Activated naive CD4-positive, alpha-beta T cell treated with anti-CD3 and anti-CD28 coated beads, Interleukin-2, amount 50 U/mL, for 72 hours (primary cell): ENCODE measurements at regions not wholly inside any gene's neighbourhood (a gene's known extent, or its start where the extent isn't known, plus 50 kb on each side); places are given as distances from the start of the nearest gene placed in this dataset.
A peak's percentile ranks its signal among the peaks of the same experiment; 100 is the strongest.

Experiments used
- ATAC-seq, 2 donors: fragments of 150-1000 bp; cut with Tn5 transposase; 2 replicates each; pipeline ENCODE4 v1.10.0; 2021; ENCODE audit warnings: mild to moderate bottlenecking in 2 of 2, moderate library complexity in 2 of 2
- DNase-seq, 2 donors: peaks; one replicate each; pipeline ENCODE4 v3.0.0; 2021 to 2022; ENCODE audit warnings: low spot score in 2 of 2
- H3K27ac Mint-ChIP-seq, 2 donors: one replicate each; pipeline ENCODE4 v1.8.0; 2022; ENCODE audit warnings: mild to moderate bottlenecking in 2 of 2, mixed read lengths in 2 of 2
- H3K36me3 Mint-ChIP-seq, 2 donors: one replicate each; pipeline ENCODE4 v1.8.0; 2022; ENCODE audit warnings: mixed read lengths in 2 of 2
- H3K9me3 Mint-ChIP-seq, 2 donors: one replicate each; pipeline ENCODE4 v1.8.0; 2022; ENCODE audit warnings: mixed read lengths in 2 of 2

- H3K9me3 Mint-ChIP-seq: peaks cover 0 to 5% of the 10 kb centered on the region in 2 donors
- H3K36me3 Mint-ChIP-seq: no peaks in the 10 kb centered on the region
- no peak for DNase-seq
- ATAC-seq: no peak
- H3K27ac Mint-ChIP-seq: no peak overlapping the region
These were observed 86.6 kb upstream of the ANKH start for GRCh38 chr5:14958188-14958587.

GRCh38 chr5:14956423-14957046 is 85.0 kb upstream of the ANKH start:
- Mint-ChIP-seq H3K9me3 (no peaks in the 10 kb centered on the region), H3K27ac (no peak overlapping the region), H3K36me3 (no peaks in the 10 kb centered on the region)
- DNase-seq (no peak), ATAC-seq (no peak)

- no peaks in the 10 kb centered on the region for H3K9me3 Mint-ChIP-seq
- DNase-seq: no peak
- no peak overlapping the region for H3K27ac Mint-ChIP-seq
- H3K36me3 Mint-ChIP-seq: no peaks in the 10 kb centered on the region
- ATAC-seq: no peak
These were observed 83.2 kb upstream of the ANKH start for GRCh38 chr5:14954616-14955343.

- no peak for ATAC-seq
These were observed 82.6 kb upstream of the ANKH start for GRCh38 chr5:14954216-14954615.

GRCh38 chr5:14953075-14953607 is 81.6 kb upstream of the ANKH start:
- no peak overlapping the region for H3K27ac Mint-ChIP-seq
- H3K36me3 Mint-ChIP-seq: no peaks in the 10 kb centered on the region
- no peak for ATAC-seq
- no peaks in the 10 kb centered on the region for H3K9me3 Mint-ChIP-seq
- no peak for DNase-seq

More at GRCh38 chr5:14954216-14954615, 82.6 kb upstream of the ANKH start:
- DNase-seq: no peak
- no peak overlapping the region for H3K27ac Mint-ChIP-seq
- no peaks in the 10 kb centered on the region for H3K36me3 Mint-ChIP-seq
- no peaks in the 10 kb centered on the region for H3K9me3 Mint-ChIP-seq

- H3K9me3 Mint-ChIP-seq: no peaks in the 10 kb centered on the region
- DNase-seq: no peak
- no peak for ATAC-seq
- no peak overlapping the region for H3K27ac Mint-ChIP-seq
- no peaks in the 10 kb centered on the region for H3K36me3 Mint-ChIP-seq
These were observed 76.8 kb upstream of the ANKH start for GRCh38 chr5:14948383-14948782.

GRCh38 chr5:14946815-14947620 is 75.4 kb upstream of the ANKH start:
- DNase-seq (peak in 1 of 2 donors; percentile 16), ATAC-seq (peak; percentile 81 to 83)
- Mint-ChIP-seq H3K36me3 (no peaks in the 10 kb centered on the region), H3K9me3 (no peaks in the 10 kb centered on the region), H3K27ac (peak overlapping the region in 1 of 2 donors; percentile 73)

- DNase-seq (no peak), ATAC-seq (no peak)
- Mint-ChIP-seq H3K9me3 (no peaks in the 10 kb centered on the region), H3K27ac (no peak overlapping the region), H3K36me3 (no peaks in the 10 kb centered on the region)
These were observed 73.9 kb upstream of the ANKH start for GRCh38 chr5:14945450-14945849.

GRCh38 chr5:14944996-14945395 is 73.4 kb upstream of the ANKH start:
- no peaks in the 10 kb centered on the region for H3K9me3 Mint-ChIP-seq
- no peak for DNase-seq
- H3K27ac Mint-ChIP-seq: no peak overlapping the region
- no peak for ATAC-seq
- H3K36me3 Mint-ChIP-seq: no peaks in the 10 kb centered on the region

- Mint-ChIP-seq H3K27ac (no peak overlapping the region), H3K9me3 (no peaks in the 10 kb centered on the region)
- no peak for DNase-seq
These were observed 72.8 kb upstream of the ANKH start for GRCh38 chr5:14944350-14944739.

GRCh38 chr5:14942212-14942611 is 70.6 kb upstream of the ANKH start:
- no peak for DNase-seq
- H3K27ac Mint-ChIP-seq: no peak overlapping the region
- H3K9me3 Mint-ChIP-seq: no peaks in the 10 kb centered on the region
- no peak for ATAC-seq
- no peaks in the 10 kb centered on the region for H3K36me3 Mint-ChIP-seq

More at GRCh38 chr5:14944350-14944739, 72.8 kb upstream of the ANKH start:
- H3K36me3 Mint-ChIP-seq: no peaks in the 10 kb centered on the region
- ATAC-seq: no peak

GRCh38 chr5:14937254-14937653 is 65.7 kb upstream of the ANKH start:
- ATAC-seq (no peak), DNase-seq (no peak)
- Mint-ChIP-seq H3K27ac (no peak overlapping the region), H3K36me3 (peaks cover 0 to 8% of the 10 kb centered on the region in 2 donors), H3K9me3 (no peaks in the 10 kb centered on the region)

- ATAC-seq: no peak
- H3K27ac Mint-ChIP-seq: no peak overlapping the region
- peaks cover 0 to 8% of the 10 kb centered on the region in 2 donors for H3K36me3 Mint-ChIP-seq
- no peaks in the 10 kb centered on the region for H3K9me3 Mint-ChIP-seq
- no peak for DNase-seq
These were observed 65.0 kb upstream of the ANKH start for GRCh38 chr5:14936588-14936987.

- ATAC-seq (no peak), DNase-seq (no peak)
- H3K27ac Mint-ChIP-seq: no peak overlapping the region
- H3K9me3 Mint-ChIP-seq: no peaks in the 10 kb centered on the region
- peaks cover 0 to 8% of the 10 kb centered on the region in 2 donors for H3K36me3 Mint-ChIP-seq
These were observed 63.8 kb upstream of the ANKH start for GRCh38 chr5:14935341-14935740.

- Mint-ChIP-seq H3K27ac (no peak overlapping the region), H3K9me3 (no peaks in the 10 kb centered on the region)
- ATAC-seq: peak in 1 of 2 donors; percentile 81
These were observed 61.4 kb upstream of the ANKH start for GRCh38 chr5:14932902-14933469.

GRCh38 chr5:14930486-14930885 is 58.9 kb upstream of the ANKH start:
- H3K9me3 Mint-ChIP-seq: no peaks in the 10 kb centered on the region
- no peaks in the 10 kb centered on the region for H3K36me3 Mint-ChIP-seq
- no peak for ATAC-seq
- no peak for DNase-seq
- H3K27ac Mint-ChIP-seq: no peak overlapping the region

More at GRCh38 chr5:14932902-14933469, 61.4 kb upstream of the ANKH start:
- peaks cover 0 to 8% of the 10 kb centered on the region in 2 donors for H3K36me3 Mint-ChIP-seq
- DNase-seq: no peak
